Activated gamma-delta T cell treated with Interleukin-2 at 50 U/mL for 16 hours (primary cell): ENCODE measurements at regions not wholly inside any gene's neighbourhood (a gene's known extent, or its start where the extent isn't known, plus 50 kb on each side); places are given as distances from the start of the nearest gene placed in this dataset.

ENCODE experiments used
- DNase-seq: peaks from one replicate; pipeline ENCODE4 v3.0.0-alpha.2; 2020

GRCh38 chr15:26178640-26179220, 315.6 kb upstream of the ATP10A start:
- no peak for DNase-seq

- no peak for DNase-seq
Observed at GRCh38 chr15:26177816-26178215, 314.7 kb upstream of the ATP10A start.

- DNase-seq = no peak
Observed at GRCh38 chr15:26176831-26177230, 313.7 kb upstream of the ATP10A start.

- no peak for DNase-seq
Observed at GRCh38 chr15:26171266-26171665, 308.1 kb upstream of the ATP10A start.

GRCh38 chr15:26166429-26166828, 303.3 kb upstream of the ATP10A start:
- no peak for DNase-seq

GRCh38 chr15:26165546-26165945, 302.4 kb upstream of the ATP10A start:
- DNase-seq = no peak

- no peak for DNase-seq
Observed at GRCh38 chr15:26160343-26160742, 297.2 kb upstream of the ATP10A start.

GRCh38 chr15:26158176-26158575, 295.0 kb upstream of the ATP10A start:
- DNase-seq = no peak

- no peak for DNase-seq
Observed at GRCh38 chr15:26157081-26157480, 294.0 kb upstream of the ATP10A start.

- DNase-seq = no peak
Observed at GRCh38 chr15:26156051-26156450, 292.9 kb upstream of the ATP10A start.

GRCh38 chr15:26148156-26148860, 285.2 kb upstream of the ATP10A start:
- DNase-seq = no peak

- DNase-seq = no peak
Observed at GRCh38 chr15:26146202-26146601, 283.1 kb upstream of the ATP10A start.

GRCh38 chr15:26145796-26146195, 282.7 kb upstream of the ATP10A start:
- DNase-seq = no peak

GRCh38 chr15:26144836-26145235, 281.7 kb upstream of the ATP10A start:
- no peak for DNase-seq

GRCh38 chr15:26143221-26143620, 280.1 kb upstream of the ATP10A start:
- DNase-seq = no peak

- DNase-seq = no peak
Observed at GRCh38 chr15:26134812-26135211, 271.7 kb upstream of the ATP10A start.

GRCh38 chr15:26134152-26134551, 271.0 kb upstream of the ATP10A start:
- no peak for DNase-seq

- no peak for DNase-seq
Observed at GRCh38 chr15:26132811-26133210, 269.7 kb upstream of the ATP10A start.

GRCh38 chr15:26129852-26130251, 266.7 kb upstream of the ATP10A start:
- no peak for DNase-seq

- no peak for DNase-seq
Observed at GRCh38 chr15:26128611-26129140, 265.5 kb upstream of the ATP10A start.

- no peak for DNase-seq
Observed at GRCh38 chr15:26126819-26127387, 263.8 kb upstream of the ATP10A start.

- DNase-seq = no peak
Observed at GRCh38 chr15:26126070-26126469, 262.9 kb upstream of the ATP10A start.

- no peak for DNase-seq
Observed at GRCh38 chr15:26125664-26126063, 262.5 kb upstream of the ATP10A start.

GRCh38 chr15:26119322-26119721, 256.2 kb upstream of the ATP10A start:
- no peak for DNase-seq
